Endodermal cell (in vitro differentiated cells): ENCODE measurements at regions not wholly inside any gene's neighbourhood (a gene's known extent, or its start where the extent isn't known, plus 50 kb on each side); places are given as distances from the start of the nearest gene placed in this dataset.

Source experiments
- DNase-seq: peaks from one replicate; pipeline ENCODE4 v3.0.0-alpha.2; 2017
- H3K27ac ChIP-seq: 2 replicates; pipeline ENCODE4 v1.5.1; 2013; ENCODE audit warnings: mild to moderate bottlenecking, low read depth, low read length, moderate library complexity
- H3K27me3 ChIP-seq: 2 replicates; pipeline ENCODE4 v1.6.1; 2013; ENCODE audit warnings: mild to moderate bottlenecking, low read length, moderate library complexity; ENCODE audit not compliant: insufficient read depth, control insufficient read depth, poor library complexity, severe bottlenecking
- H3K36me3 ChIP-seq: 2 replicates; pipeline ENCODE4 v1.7.0; 2013; ENCODE audit warnings: mild to moderate bottlenecking, low read length, moderate library complexity; ENCODE audit not compliant: control insufficient read depth, insufficient read depth
- H3K4me1 ChIP-seq: one replicate; pipeline ENCODE4 v1.7.0; 2013; ENCODE audit warnings: low read length; ENCODE audit not compliant: control insufficient read depth, insufficient read depth
- H3K4me3 ChIP-seq: 2 replicates; pipeline ENCODE4 v1.5.1; 2013; ENCODE audit warnings: mild to moderate bottlenecking, low read length, moderate library complexity
- H3K9ac ChIP-seq: 2 replicates; pipeline ENCODE4 v1.6.1; 2013; ENCODE audit warnings: mild to moderate bottlenecking, low read length, moderate library complexity; ENCODE audit not compliant: poor library complexity, severe bottlenecking; ENCODE audit errors: extremely low read depth
- H3K9me3 ChIP-seq: 2 replicates; pipeline ENCODE4 v1.6.1; 2013; ENCODE audit warnings: mild to moderate bottlenecking, low read length, moderate library complexity; ENCODE audit not compliant: control insufficient read depth
- H3K27ac Mint-ChIP-seq: 2 replicates; pipeline ENCODE4 v1.8.0; 2020; ENCODE audit warnings: mixed read lengths
- H3K27me3 Mint-ChIP-seq: 2 replicates; pipeline ENCODE4 v1.8.0; 2021; ENCODE audit warnings: mild to moderate bottlenecking, mixed read lengths; ENCODE audit not compliant: insufficient read depth
- H3K36me3 Mint-ChIP-seq: 2 replicates; pipeline ENCODE4 v1.8.0; 2020; ENCODE audit warnings: low read depth, mixed read lengths
- H3K4me1 Mint-ChIP-seq: 2 replicates; pipeline ENCODE4 v1.8.0; 2020; ENCODE audit warnings: mixed read lengths
- H3K4me3 Mint-ChIP-seq: 2 replicates; pipeline ENCODE4 v1.8.0; 2020; ENCODE audit warnings: mild to moderate bottlenecking, moderate library complexity, mixed read lengths
- H3K9me3 Mint-ChIP-seq: 2 replicates; pipeline ENCODE4 v1.8.0; 2020; ENCODE audit warnings: mild to moderate bottlenecking, mixed read lengths
- WGBS, 2 experiments: methylation state at CpG; one replicate each; pipeline versions ENCODE4 v1.1.5 to v1.1.7; 2013; ENCODE audit warnings: missing lambda C conversion rate in 2 of 2, mixed read lengths in 1 of 2; ENCODE audit not compliant: insufficient coverage in 1 of 2, insufficient read length in 1 of 2; 5-methylcytosine and 5-hydroxymethylcytosine counted together
- TF ChIP-seq, protein P1 (sequence below): fragments of 200-600 bp; sonication (generic); conservative IDR thresholded peaks from 2 replicates; pipeline ENCODE4 v1.5.0; 2021; ENCODE audit warnings: antibody characterized with exemption, mild to moderate bottlenecking

DNA sequence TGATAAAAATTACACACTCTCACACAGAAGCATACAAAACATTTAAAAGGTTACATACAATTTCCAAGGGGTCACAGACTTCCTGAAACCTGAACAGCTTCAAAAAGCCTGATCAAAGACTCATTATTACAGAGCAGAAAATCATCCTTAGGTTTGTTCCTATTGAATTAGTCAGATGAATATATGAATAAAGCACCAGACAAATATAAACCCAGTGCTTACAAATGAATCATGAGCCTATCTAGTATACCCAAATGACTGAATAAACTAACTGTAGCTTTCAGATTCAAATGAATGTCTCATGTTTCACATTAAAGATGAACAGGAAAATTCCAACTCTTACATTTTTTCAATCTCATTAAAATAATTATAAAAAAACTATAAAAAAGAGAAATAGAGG, 550.3 kb downstream of the SUCLG1 start:
- Mint-ChIP-seq H3K4me1 (no peaks in the 10 kb centered on the region), H3K4me3 (no peak overlapping the region), H3K36me3 (no peaks in the 10 kb centered on the region)

GRCh38 chr2:83901317-83901716, 557.8 kb downstream of the SUCLG1 start:
- no peak overlapping the region for H3K4me3 Mint-ChIP-seq
- Histone ChIP-seq H3K27me3 (no peaks in the 10 kb centered on the region), H3K9ac (no peak overlapping the region), H3K4me1 (no peaks in the 10 kb centered on the region), H3K9me3 (no peaks in the 10 kb centered on the region), H3K4me3 (no peak overlapping the region), H3K27ac (no peak overlapping the region), H3K36me3 (no peaks in the 10 kb centered on the region)
- H3K4me1 Mint-ChIP-seq: no peaks in the 10 kb centered on the region
- H3K27me3 Mint-ChIP-seq: no peaks in the 10 kb centered on the region
- no peaks in the 10 kb centered on the region for H3K36me3 Mint-ChIP-seq
- peaks cover 4% of the 10 kb centered on the region for H3K9me3 Mint-ChIP-seq
- DNase-seq: no peak
- TF ChIP-seq, protein P1, sequence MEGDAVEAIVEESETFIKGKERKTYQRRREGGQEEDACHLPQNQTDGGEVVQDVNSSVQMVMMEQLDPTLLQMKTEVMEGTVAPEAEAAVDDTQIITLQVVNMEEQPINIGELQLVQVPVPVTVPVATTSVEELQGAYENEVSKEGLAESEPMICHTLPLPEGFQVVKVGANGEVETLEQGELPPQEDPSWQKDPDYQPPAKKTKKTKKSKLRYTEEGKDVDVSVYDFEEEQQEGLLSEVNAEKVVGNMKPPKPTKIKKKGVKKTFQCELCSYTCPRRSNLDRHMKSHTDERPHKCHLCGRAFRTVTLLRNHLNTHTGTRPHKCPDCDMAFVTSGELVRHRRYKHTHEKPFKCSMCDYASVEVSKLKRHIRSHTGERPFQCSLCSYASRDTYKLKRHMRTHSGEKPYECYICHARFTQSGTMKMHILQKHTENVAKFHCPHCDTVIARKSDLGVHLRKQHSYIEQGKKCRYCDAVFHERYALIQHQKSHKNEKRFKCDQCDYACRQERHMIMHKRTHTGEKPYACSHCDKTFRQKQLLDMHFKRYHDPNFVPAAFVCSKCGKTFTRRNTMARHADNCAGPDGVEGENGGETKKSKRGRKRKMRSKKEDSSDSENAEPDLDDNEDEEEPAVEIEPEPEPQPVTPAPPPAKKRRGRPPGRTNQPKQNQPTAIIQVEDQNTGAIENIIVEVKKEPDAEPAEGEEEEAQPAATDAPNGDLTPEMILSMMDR: no peak
- WGBS, 2 experiments: 91 to 100% methylated on average over 1 to 3 of the region's 3 CpGs
- no peak overlapping the region for H3K27ac Mint-ChIP-seq

More for the DNA sequence above, 550.3 kb downstream of the SUCLG1 start:
- Histone ChIP-seq H3K36me3 (no peaks in the 10 kb centered on the region), H3K27ac (no peak overlapping the region), H3K9me3 (peaks cover 9% of the 10 kb centered on the region), H3K9ac (no peak overlapping the region), H3K27me3 (no peaks in the 10 kb centered on the region), H3K4me3 (no peak overlapping the region), H3K4me1 (no peaks in the 10 kb centered on the region)
- peaks cover 2% of the 10 kb centered on the region for H3K9me3 Mint-ChIP-seq
- no peak overlapping the region for H3K27ac Mint-ChIP-seq
- no peak for DNase-seq
- TF ChIP-seq, protein P1: no peak
- no peaks in the 10 kb centered on the region for H3K27me3 Mint-ChIP-seq

- Histone ChIP-seq H3K9me3 (no peaks in the 10 kb centered on the region), H3K4me1 (no peaks in the 10 kb centered on the region), H3K9ac (no peak overlapping the region), H3K27me3 (no peaks in the 10 kb centered on the region), H3K4me3 (no peak overlapping the region), H3K27ac (no peak overlapping the region), H3K36me3 (no peaks in the 10 kb centered on the region)
- no peak for DNase-seq
- peaks cover 4% of the 10 kb centered on the region for H3K9me3 Mint-ChIP-seq
- no peaks in the 10 kb centered on the region for H3K27me3 Mint-ChIP-seq
- H3K27ac Mint-ChIP-seq: no peak overlapping the region
- TF ChIP-seq, protein P1: no peak
- peaks cover 2% of the 10 kb centered on the region for H3K4me1 Mint-ChIP-seq
- no peaks in the 10 kb centered on the region for H3K36me3 Mint-ChIP-seq
- WGBS, 2 experiments: 95% methylated on average over 1 of the region's 1 CpG; no CpG with 5 or more reads in 1 of the 2 experiments
- no peak overlapping the region for H3K4me3 Mint-ChIP-seq
Measured at GRCh38 chr2:83900862-83901261, 558.2 kb downstream of the SUCLG1 start.
